GM18511 (cell line): ENCODE measurements at regions not wholly inside any gene's neighbourhood (a gene's known extent, or its start where the extent isn't known, plus 50 kb on each side); places are given as distances from the start of the nearest gene placed in this dataset.

ENCODE experiments used
- ATAC-seq: cut with Tn5 transposase; IDR thresholded peaks from one replicate; pipeline ENCODE4 v1.9.1; 2021; ENCODE audit warnings: mild to moderate bottlenecking, moderate library complexity; ENCODE audit not compliant: unreplicated experiment

DNA sequence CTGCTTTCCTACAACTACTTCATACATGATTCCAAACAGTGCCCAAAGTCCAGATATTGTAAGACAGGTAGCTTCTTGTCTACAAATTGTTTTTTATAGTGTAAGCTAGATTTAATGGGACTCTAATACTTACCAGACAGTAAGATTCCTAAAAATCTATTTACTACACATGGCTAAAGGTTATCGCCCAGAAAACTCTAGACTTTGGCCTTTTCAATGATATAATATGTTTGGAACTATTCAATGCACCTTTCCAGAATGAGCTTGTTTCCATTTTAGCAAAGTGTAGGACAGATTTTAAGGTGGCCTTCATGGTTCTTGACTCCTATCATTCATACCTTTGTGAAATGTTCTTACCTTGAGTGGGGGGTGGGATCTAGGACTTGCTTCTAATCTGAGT is 951.0 kb downstream of the SORCS1 start:
- ATAC-seq, result no peak

DNA sequence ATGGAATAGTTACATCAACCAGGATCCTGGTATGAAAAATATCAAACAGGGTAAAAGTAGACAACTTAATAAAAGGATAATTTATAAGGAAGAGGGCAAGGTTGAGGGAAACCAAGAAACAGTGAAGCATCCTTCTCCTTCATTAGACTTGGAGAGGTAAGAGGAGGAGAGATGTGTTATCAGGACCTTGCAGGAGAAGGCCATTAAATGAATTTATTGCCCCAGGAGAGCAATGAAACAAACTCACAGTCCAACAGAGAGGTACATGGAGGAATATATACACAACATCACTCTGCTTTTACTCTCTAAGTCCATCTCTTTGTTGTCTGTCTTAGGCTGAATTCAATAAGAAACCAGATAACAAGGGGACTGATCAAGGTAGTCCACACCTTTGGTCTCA is 966.2 kb downstream of the SORCS1 start:
- ATAC-seq, result no peak

DNA sequence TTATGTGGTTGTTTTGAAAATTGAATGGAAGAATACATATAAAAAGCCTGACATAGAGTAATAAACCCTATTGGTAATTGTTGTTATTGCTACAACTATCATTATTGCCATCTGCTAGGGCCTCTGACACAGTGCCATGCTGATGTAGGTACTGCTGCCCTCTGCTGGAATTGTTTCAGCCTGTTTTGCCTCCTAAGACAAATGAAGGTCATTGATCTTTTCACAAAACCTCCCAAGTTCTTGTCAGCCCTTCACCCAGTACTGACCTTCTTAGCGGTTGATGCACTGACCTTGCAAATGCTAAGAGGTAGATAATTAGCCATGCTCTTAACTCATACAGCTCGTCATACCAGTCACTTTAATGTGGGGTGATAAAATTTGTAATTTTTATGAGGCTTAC is 975.2 kb downstream of the SORCS1 start:
- peak; percentile 49 for ATAC-seq

GRCh38 chr10:106185951-106186350 is 978.6 kb downstream of the SORCS1 start:
- ATAC-seq, result no peak

- ATAC-seq, result no peak
Observed at GRCh38 chr10:106183041-106183440, 981.5 kb downstream of the SORCS1 start.

DNA sequence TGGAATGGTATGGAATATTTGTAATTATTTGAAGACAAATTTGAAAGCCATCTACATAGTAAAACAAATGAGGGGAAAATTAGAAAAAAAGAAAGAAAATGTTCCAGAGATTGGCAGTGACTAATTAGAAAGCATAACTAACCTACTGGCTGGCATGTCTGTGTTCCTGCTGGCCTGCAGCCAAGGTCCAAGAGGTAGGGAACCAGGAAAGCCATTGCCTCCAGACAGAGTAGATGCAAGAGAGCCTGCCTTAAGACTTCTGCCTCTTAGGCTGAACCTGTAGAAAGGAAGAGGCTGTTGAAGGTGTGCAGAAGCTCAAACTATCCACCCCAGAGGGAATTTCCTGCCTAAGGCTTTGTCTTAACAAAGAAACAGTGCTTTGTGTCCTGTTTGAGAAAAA is 982.0 kb downstream of the SORCS1 start:
- no peak for ATAC-seq

DNA sequence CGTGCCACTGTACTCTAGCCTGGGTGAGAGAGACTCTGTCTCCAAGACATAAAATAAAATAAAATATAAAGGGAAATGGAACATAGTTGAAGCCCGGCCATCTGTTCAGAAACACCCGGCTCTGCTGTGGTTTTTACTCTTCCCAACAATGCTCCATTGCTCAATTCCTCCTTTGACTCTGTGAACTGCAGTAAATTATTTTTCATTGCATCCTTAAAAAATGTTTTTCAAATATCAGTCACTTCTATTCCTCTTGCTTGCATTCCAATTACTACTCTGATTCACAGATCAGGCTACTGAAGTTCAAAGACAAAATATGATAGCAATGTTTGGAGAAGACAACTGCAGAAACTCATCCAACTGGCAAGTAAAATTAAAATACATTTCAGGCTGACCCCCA is 983.0 kb downstream of the SORCS1 start:
- no peak for ATAC-seq

DNA sequence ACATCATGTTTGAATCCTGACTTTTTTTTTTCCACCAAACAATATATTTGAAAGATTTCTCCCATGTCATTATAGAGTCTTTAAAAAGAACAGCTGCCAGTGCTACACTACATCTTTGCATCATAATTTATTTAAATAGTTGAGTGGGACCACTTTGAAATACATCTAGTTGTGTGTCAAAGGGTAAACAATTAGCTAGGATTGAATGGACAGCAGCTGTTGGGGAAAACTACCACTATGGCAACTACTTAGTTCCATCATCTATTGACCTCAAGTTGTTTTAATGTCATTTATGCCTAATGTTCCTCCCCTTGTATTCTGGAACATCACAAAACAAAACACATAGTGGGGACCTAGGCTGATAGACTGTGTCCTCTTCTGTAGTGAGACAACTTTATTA is 985.1 kb downstream of the SORCS1 start:
- no peak for ATAC-seq

GRCh38 chr10:106175760-106176377 is 988.6 kb downstream of the SORCS1 start:
- peak; percentile 54 for ATAC-seq

DNA sequence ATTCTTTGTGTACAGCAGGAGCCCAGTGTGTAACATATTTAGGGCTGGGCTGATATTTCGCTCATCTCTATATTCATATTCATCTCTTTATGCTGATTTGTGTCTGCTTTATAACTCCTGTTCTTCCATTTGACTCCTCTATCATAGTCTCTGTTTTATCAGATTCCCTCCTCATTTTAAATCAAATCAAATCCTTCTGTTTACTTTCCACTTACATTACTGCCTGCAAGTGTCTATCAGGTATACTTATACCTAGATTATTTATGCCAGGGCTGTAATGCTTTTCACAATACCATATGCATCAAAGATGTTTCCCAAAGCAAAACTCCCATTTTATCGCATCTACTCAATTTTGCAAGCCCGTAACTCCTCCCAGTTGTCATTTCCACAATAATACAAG is 990.7 kb downstream of the SORCS1 start:
- no peak for ATAC-seq

DNA sequence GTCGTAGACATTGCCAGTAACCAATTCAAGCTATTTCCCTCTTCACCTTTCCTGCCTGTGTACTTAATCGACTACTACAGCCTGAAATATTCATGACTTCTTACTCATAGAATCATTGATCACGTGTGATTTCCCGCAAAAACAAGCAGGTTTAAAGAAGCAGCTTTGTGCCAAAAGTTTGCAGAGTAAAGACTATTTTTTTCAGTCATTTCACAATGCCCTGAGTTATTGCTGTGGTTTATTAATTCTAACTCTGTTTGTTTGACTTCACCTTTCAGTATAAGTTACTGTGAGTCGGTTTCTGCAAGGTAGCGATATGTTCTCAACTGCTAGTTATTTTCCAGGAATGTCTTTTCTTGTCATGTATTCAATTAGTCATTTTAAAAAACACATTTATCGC is 995.3 kb downstream of the SORCS1 start:
- ATAC-seq, result no peak

DNA sequence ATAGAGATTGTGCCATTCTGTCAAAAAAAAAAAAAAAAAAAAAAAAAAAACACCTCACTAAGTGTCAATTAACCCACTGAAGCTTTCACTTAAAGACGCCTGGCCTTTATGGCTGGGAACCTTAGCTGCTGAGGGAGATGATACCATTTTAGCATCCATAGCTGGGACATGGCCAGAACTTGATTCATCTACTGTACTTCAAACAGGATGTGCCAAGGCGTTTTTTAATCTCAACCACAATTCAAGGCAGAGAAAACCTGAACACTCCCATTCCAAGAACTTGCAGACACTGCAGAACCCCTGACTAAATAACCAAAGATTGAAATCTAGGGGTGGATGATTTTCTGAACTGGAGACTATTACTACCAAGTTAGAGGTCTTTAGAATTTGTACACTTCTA is 996.6 kb downstream of the SORCS1 start:
- ATAC-seq, result no peak

- ATAC-seq, result no peak
Observed at GRCh38 chr10:106158241-106158640, 1006.3 kb downstream of the SORCS1 start.

DNA sequence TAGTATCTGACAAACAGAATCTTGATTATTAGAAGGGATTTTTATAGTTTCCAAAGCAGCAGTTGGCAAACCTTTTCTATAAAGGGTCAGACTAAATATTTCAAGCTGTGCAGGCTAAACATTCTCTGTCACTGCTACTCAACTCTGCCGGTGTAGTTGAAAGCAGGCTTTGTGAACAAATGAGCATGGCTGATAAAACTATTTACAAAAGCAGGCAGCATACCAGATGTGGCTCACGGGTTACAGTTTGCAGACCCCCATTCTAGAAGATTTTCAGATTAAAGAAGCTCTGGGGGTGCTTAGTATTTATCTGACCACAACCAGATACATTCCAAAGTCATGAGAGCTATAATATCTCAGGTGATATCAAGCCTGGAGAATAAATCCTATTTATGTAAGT is 1017.5 kb downstream of the SORCS1 start:
- no peak for ATAC-seq

DNA sequence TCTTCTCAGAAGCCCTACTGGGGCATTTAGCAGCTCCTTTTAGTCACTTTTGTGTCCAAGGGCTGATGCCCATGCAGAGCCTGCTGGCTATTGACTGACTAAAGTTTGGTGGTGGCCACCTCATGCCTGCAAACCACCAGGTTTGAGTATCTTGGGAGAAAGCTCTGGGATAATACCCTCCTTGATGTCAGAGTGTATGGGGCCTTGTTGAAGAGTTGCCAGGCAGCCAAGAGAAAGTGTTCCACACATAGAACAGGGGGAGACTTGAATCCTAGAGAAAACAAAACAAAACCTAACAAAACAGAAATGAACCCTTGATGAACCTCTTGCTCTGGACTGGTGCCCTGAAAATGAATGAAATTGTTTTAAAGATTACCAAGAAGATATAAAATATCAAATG is 1024.6 kb downstream of the SORCS1 start:
- no peak for ATAC-seq

DNA sequence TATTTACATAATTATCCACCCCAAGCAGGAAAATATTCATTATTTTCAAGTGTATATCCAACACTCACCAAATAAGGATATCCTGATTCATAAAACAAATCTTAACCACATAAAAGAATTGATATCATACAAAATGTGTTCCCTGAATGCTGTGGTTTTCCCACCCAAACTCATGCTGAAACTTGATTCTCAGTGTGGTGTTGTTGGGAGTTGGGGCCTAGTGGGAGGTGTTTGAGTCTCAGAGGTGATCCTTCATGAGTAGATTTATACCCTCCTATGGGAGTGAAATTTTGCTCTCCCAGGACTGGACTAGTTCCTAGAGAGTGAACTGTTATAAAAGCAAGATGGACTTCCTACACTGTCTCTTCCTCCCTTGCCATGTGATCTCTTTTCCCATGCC is 1028.3 kb downstream of the SORCS1 start:
- no peak for ATAC-seq

GRCh38 chr10:106134326-106135000 is 1030.0 kb downstream of the SORCS1 start:
- no peak for ATAC-seq

GRCh38 chr10:106133451-106133850 is 1031.1 kb downstream of the SORCS1 start:
- no peak for ATAC-seq

DNA sequence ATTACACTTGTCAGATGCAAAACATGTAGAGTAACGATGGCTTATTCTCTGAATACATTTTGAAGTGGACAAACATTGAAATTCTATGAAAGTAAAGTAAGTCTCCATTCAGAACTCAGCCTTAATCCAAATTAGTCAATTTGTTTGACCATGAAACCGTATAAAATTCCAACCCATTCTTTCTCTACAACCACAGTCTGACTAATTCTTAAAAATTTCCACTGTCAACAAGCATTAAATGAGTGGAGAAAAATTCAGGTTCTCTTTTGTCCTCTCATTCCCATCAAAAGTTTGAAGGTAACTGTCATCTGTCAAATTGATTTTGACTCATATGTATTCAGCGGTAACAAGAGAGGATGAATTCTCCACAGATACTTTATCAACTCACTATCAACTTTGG is 1031.5 kb downstream of the SORCS1 start:
- ATAC-seq, result no peak

DNA sequence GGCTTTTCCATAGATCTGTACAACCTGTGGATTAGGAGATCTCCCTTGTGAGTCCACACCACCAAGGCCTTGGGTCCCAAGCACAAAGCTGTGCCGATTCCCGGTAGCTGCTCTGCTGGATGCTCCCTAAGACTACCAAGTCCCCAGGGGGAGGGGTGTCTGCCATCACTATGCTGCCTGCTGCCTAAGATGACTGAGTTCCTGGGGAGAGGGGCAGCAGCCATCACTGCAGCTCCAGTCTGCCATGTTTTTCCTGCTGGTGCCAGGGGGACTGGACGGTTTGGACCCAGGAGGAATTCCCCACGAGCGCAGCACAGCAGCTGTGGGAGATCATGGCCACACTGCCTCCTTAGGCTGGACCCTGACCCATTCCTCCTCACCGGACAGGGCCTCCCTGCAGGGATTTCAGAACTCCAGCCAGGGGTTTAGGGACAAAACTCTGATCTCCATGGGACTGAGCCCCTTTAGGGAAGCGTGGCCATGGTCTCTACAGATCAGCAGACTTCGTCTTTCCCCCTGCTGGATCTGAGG is 1049.8 kb downstream of the SORCS1 start:
- ATAC-seq, result no peak

GRCh38 chr10:106111246-106111645 is 1053.3 kb downstream of the SORCS1 start:
- no peak for ATAC-seq

GRCh38 chr10:106107706-106108105 is 1056.8 kb downstream of the SORCS1 start:
- ATAC-seq, result no peak

DNA sequence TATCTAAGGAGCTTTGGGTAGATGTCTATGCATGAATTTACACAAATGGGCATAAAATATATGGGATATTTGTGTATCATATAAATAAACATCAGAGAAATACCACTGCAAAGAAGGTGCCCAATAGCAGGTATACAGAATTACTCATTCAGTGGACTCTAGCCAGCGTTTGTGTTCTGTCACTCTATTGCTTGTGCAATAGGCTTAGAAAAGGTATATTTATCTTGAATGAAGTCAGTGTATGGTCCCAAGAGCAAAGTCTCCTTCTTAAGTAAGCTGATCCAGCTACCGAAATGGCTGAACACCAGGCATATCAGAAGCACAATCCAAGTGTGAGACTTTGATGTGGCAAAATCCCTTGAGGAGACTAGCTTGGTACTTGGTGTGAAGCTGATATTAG is 1058.4 kb downstream of the SORCS1 start:
- ATAC-seq, result no peak
